ENCODE measurements at regions not wholly inside any gene's neighbourhood (a gene's known extent, or its start where the extent isn't known, plus 50 kb on each side); places are given as distances from the start of the nearest gene placed in this dataset.
"Not testable (repeated sequence)": the region's sequence is repeated elsewhere in the genome, so short reads cannot be mapped to it uniquely, and the experiment has no call there.

DNA sequence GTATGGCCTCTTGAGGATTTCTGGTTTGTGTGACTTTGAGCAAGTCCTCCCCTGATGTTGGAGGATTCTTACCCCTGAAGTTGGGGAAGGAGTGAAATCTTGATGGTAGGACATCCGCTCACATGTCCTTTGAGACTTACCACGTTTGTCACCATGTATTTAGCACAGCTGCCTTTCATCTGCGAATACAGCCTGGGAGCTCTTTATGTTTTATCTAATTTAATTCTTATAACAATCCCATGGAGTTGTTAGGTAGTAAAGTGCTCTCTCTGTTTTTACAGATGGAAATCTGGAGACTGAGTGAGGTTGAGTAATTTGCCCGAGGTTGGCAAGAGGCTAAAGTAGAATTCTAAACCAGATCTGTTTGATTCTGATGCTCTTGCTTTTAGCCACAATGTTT, 154.9 kb upstream of the PLGLB2 start:
- H3K4me3 ChIP-seq; DNase-seq; H3K36me3 ChIP-seq; H3K9me3 ChIP-seq; in situ Hi-C loops (cut with MboI; ENCODE audit: low pct_ligation_motif_present in 1 of 4, low pct_unique_long_range_greater_than_20kb in 1 of 4, low sequenced_read_pairs in 3 of 4); H3K27ac ChIP-seq; H3K27me3 ChIP-seq; intact Hi-C loops (cut with DNase I; ENCODE audit: low total_unique reads); H3K4me1 ChIP-seq: not testable (repeated sequence)
- 92 to 100% methylated on average over 1 to 4 of the region's 4 CpGs for WGBS, 2 donors (ENCODE audit: low coverage in 1 of 2)

DNA sequence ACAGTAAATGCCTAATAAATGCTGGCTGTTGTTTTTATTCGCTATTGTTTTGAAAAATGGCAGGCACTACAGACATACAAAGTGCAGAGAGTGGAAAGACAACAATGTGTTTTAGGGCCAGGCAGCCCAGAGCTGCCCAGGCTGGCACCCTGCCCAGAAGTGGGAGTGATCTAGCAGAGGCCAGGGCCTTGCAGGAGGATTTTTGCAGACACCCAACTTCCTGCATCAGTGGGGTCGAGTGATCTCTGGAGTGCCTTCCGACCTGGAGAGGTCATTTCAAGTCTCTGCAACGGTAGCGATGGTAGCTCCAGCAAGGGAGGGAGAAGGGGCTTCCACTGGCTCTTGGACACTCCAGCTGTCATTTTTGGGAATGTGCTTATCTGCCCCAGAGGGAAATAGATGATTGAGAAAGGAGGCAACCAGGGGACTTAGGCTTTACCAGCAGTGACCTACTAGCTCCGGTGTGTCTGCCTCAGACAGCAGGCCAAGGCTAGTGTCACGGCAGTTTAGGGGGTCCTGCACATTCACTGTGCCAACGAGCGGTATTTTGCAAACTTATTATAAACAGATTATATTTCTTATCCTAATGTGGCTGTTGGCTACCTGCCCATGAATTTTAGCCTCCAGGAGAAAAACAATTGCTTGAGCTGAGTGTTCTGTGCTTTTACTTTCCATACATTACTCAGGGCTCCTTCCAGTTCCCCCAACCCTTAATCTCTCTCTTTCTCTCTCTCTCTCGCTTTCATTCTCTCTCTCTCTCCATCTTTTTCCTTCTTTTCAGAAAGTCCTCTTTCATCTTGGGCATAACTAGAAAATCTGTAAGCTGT, 153.9 kb upstream of the PLGLB2 start:
- DNase-seq, result peak; percentile 87
- 15% methylated on average over 4 of the region's 10 CpGs; no CpG with 5 or more reads in 1 of the 2 donors for WGBS, 2 donors (ENCODE audit: low coverage in 1 of 2)
- H3K4me1 ChIP-seq; in situ Hi-C loops (cut with MboI; ENCODE audit: low pct_ligation_motif_present in 1 of 4, low pct_unique_long_range_greater_than_20kb in 1 of 4, low sequenced_read_pairs in 3 of 4); H3K4me3 ChIP-seq; H3K27me3 ChIP-seq; H3K9me3 ChIP-seq; H3K36me3 ChIP-seq; intact Hi-C loops (cut with DNase I; ENCODE audit: low total_unique reads): not testable (repeated sequence)
- H3K27ac ChIP-seq, result peak overlapping the region in 1 of 4 donors; percentile 48

DNA sequence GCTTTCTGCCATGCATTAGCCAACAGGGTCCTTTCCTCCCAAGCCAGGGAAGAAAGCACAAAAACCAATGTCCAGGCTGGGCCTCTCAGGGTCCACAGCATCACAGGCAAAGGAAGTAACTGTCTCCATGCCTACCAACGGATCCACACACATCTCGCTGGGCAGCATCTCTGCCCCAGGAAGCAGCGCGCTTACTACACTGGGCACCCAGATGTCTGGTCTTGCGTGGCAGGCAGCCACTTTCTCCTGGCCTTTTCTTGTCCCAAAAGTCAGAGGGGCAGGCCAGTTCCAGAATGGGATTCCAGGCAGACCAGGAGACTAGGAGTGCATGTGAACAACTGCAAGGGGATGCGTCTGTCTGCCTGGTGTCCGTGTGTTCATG, 153.3 kb upstream of the PLGLB2 start:
- in situ Hi-C loops (cut with MboI; ENCODE audit: low pct_ligation_motif_present in 1 of 4, low pct_unique_long_range_greater_than_20kb in 1 of 4, low sequenced_read_pairs in 3 of 4); H3K27me3 ChIP-seq; H3K9me3 ChIP-seq; intact Hi-C loops (cut with DNase I; ENCODE audit: low total_unique reads); H3K4me1 ChIP-seq; DNase-seq; H3K36me3 ChIP-seq; H3K4me3 ChIP-seq: not testable (repeated sequence)
- H3K27ac ChIP-seq, result peak overlapping the region in 1 of 4 donors; percentile 34
- WGBS, 2 donors (ENCODE audit: low coverage in 1 of 2), result 76% methylated on average over 7 of the region's 7 CpGs; no CpG with 5 or more reads in 1 of the 2 donors

DNA sequence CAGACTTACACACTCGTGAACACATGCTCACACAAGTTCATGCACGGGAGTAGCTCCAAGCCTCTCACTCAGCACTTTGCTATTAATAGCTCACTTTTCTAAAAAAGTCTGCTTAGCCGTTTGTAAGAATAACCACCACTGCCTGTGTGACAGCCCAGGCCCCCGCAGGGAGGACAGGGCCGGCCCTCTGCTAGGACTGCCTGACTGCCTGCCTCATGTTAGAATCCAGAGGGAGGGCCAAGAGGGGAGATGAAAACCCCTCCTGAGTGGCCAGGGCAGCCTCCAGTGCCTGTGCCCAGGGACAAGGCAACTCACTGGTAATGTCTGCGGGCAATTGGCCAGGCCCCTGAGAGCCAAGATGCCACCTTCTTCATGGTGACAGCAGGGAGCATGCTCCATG, 152.9 kb upstream of the PLGLB2 start:
- in situ Hi-C loops (cut with MboI; ENCODE audit: low pct_ligation_motif_present in 1 of 4, low pct_unique_long_range_greater_than_20kb in 1 of 4, low sequenced_read_pairs in 3 of 4); H3K4me3 ChIP-seq; H3K27ac ChIP-seq; DNase-seq; H3K36me3 ChIP-seq; intact Hi-C loops (cut with DNase I; ENCODE audit: low total_unique reads); H3K27me3 ChIP-seq; H3K4me1 ChIP-seq; H3K9me3 ChIP-seq: not testable (repeated sequence)
- 83% methylated on average over 3 of the region's 6 CpGs; no CpG with 5 or more reads in 1 of the 2 donors for WGBS, 2 donors (ENCODE audit: low coverage in 1 of 2)

DNA sequence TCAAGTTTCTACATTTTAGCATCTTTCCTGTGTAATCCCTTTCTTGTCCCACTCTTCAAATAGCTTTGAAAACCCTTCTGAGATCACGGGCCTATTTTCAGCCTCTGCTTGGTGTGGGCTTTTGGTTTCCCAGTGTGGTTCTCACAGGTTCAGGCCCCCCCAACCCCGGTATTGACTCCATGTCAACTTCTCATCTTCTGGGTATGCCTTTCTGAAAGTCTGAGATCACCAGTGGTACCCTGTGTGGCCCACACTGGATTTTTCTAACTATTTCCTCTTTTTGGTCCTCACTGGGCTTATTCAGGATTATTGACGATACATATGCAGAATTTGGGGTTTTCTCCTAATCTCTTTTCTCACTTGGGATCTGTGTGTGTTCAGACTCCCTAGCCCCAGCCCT, 146.9 kb upstream of the PLGLB2 start:
- H3K27me3 ChIP-seq; H3K9me3 ChIP-seq; DNase-seq; H3K36me3 ChIP-seq; in situ Hi-C loops (cut with MboI; ENCODE audit: low pct_ligation_motif_present in 1 of 4, low pct_unique_long_range_greater_than_20kb in 1 of 4, low sequenced_read_pairs in 3 of 4); H3K27ac ChIP-seq; H3K4me3 ChIP-seq; H3K4me1 ChIP-seq; intact Hi-C loops (cut with DNase I; ENCODE audit: low total_unique reads): not testable (repeated sequence)
- 67 to 74% methylated on average over 1 to 2 of the region's 3 CpGs for WGBS, 2 donors (ENCODE audit: low coverage in 1 of 2)

DNA sequence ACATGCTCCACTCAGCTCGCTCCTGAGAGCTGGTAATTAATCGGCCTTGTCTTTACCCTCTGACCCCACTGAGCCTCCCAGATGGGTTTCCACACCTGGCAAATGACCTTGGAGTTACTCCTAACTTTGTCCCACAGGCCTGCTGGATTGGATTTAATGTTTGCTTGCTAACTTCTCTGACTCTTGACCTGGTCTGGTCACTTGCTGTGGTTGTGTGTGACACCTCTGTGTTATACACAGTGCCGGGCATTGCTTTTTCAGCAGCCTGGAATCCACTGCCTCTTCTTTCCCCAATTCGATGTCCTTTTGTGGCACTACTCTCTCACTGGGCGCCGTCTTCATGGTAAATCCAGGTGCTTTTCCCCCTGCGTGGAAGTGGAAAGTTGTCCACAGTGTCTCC, 145.8 kb upstream of the PLGLB2 start:
- H3K36me3 ChIP-seq; H3K27me3 ChIP-seq; intact Hi-C loops (cut with DNase I; ENCODE audit: low total_unique reads); in situ Hi-C loops (cut with MboI; ENCODE audit: low pct_ligation_motif_present in 1 of 4, low pct_unique_long_range_greater_than_20kb in 1 of 4, low sequenced_read_pairs in 3 of 4); DNase-seq; H3K4me3 ChIP-seq; H3K9me3 ChIP-seq; H3K27ac ChIP-seq; H3K4me1 ChIP-seq: not testable (repeated sequence)
- WGBS, 2 donors (ENCODE audit: low coverage in 1 of 2), result no CpG with 5 or more reads among the region's 7 CpGs

DNA sequence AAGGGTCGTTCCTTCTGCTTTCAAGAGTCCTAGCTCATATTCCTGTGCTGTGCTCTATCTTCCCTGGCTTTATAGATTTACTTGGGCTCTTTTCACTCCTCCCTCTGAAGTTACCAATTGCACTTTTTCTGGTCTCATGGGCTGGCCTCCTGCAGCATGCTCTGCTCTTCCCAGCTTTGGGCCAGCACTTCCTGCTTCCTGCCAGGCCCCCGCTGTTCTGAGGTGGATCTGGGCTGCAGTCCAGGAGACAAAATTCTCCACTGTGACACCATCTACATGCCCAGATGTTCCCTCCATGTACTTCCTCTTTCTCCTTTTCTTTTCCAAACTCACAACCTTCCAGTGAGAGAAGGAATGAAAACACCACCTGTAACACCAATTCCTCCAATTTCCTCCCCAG, 145.2 kb upstream of the PLGLB2 start:
- H3K4me1 ChIP-seq; in situ Hi-C loops (cut with MboI; ENCODE audit: low pct_ligation_motif_present in 1 of 4, low pct_unique_long_range_greater_than_20kb in 1 of 4, low sequenced_read_pairs in 3 of 4); H3K4me3 ChIP-seq; intact Hi-C loops (cut with DNase I; ENCODE audit: low total_unique reads); H3K9me3 ChIP-seq; H3K36me3 ChIP-seq; H3K27me3 ChIP-seq; DNase-seq; H3K27ac ChIP-seq: not testable (repeated sequence)
- WGBS, 2 donors (ENCODE audit: low coverage in 1 of 2), result no CpG with 5 or more reads among the region's 2 CpGs

DNA sequence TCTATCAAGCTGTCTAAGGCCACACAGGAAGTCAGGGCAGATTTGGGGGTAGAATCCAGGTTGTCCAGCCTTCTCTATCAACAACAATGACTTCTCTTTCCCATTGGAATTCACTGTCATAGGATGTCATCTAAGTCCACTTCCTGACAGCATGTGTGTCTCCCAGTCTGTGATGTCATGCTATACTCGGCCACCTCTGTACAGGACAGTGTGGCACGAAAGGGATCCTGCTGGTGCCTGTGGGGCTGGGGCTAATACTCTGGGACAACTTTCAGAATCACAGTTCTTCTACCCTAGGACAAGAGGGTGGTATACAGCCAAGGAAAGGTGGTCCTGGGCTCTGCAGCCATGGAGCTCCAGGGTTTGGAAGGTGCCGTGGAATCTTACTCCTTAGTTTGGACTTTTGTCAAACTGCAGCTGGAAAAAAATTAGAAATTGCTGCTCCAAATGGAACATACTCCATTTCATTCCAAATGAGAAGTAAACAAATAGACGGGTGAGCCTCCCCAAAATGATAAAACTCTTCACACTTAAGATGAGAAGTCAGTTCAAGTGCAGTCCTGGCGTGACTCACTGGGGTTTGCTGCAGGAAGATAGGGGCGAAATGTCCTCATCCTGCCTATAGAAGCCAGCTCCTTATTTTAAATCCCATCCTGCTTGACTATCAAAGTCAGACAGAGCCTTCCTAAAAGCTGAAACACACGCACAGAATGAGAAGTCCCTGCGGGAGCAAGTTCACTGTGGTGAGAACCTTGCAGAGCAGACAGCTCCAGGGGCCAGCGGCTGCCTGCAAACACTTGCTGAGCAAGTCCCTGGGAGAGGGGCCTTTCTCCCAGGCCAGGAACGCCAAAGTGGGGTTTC, 144.2 kb upstream of the PLGLB2 start:
- H3K4me1 ChIP-seq; H3K4me3 ChIP-seq; DNase-seq; in situ Hi-C loops (cut with MboI; ENCODE audit: low pct_ligation_motif_present in 1 of 4, low pct_unique_long_range_greater_than_20kb in 1 of 4, low sequenced_read_pairs in 3 of 4); intact Hi-C loops (cut with DNase I; ENCODE audit: low total_unique reads); H3K9me3 ChIP-seq; H3K27me3 ChIP-seq; H3K36me3 ChIP-seq: not testable (repeated sequence)
- H3K27ac ChIP-seq, result peak overlapping the region in 1 of 4 donors; percentile 51
- WGBS, 2 donors (ENCODE audit: low coverage in 1 of 2), result 70% methylated on average over 3 of the region's 10 CpGs; no CpG with 5 or more reads in 1 of the 2 donors

DNA sequence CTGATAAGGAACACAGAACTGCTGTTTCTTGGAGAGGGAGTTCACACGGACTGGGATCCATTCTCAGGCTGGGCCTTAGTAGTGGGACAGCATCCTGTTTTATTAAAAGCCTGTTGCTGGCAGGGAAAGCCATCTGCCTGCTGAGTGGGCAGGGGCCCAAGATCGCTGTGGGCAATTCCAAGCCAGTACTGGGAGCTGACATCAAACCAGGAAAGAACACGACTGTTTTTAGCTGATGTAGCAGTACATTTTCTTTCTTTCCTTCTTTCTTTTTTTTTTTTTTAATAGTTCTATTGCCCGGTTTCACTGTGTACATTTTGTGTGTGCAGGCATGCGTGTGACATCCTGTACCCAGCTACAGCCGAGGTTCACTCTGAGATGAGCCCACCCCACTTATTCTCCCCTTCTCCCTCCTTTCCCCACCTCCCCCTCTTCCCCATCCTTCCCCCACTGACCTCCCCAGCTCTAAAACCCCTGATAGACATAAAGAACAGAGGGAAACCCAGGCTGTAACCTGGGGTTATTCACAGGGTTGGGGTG, 143.5 kb upstream of the PLGLB2 start:
- peak overlapping the region in 1 of 4 donors; percentile 51 for H3K27ac ChIP-seq
- intact Hi-C loops (cut with DNase I; ENCODE audit: low total_unique reads); H3K4me1 ChIP-seq; H3K9me3 ChIP-seq; H3K4me3 ChIP-seq; DNase-seq; in situ Hi-C loops (cut with MboI; ENCODE audit: low pct_ligation_motif_present in 1 of 4, low pct_unique_long_range_greater_than_20kb in 1 of 4, low sequenced_read_pairs in 3 of 4); H3K27me3 ChIP-seq; H3K36me3 ChIP-seq: not testable (repeated sequence)
- WGBS, 2 donors (ENCODE audit: low coverage in 1 of 2), result no CpG with 5 or more reads among the region's 6 CpGs

DNA sequence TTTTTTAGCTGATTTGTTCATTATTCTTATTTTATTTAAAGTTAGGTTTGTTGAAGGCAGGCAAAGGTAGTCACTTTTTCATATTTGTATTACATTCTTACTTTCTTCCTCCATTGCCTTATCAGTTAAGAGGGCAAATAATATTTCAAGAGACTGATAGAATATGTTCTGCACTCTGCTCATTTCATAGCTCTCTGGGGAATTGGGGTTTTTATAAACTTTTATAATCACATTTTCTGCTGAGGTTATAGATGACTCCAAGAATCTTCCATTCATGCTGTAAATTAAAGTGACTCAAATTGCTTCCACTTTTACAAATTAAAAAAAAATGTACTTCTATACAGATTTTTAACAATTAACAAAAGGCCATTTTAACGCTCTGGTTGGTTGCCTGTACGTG, 142.9 kb upstream of the PLGLB2 start:
- H3K9me3 ChIP-seq; H3K27me3 ChIP-seq; intact Hi-C loops (cut with DNase I; ENCODE audit: low total_unique reads); H3K27ac ChIP-seq; H3K4me3 ChIP-seq; DNase-seq; H3K4me1 ChIP-seq; H3K36me3 ChIP-seq; in situ Hi-C loops (cut with MboI; ENCODE audit: low pct_ligation_motif_present in 1 of 4, low pct_unique_long_range_greater_than_20kb in 1 of 4, low sequenced_read_pairs in 3 of 4): not testable (repeated sequence)
- WGBS, 2 donors (ENCODE audit: low coverage in 1 of 2), result no CpG with 5 or more reads among the region's 2 CpGs
